Liver (tissue), 7 donors: ENCODE measurements at regions not wholly inside any gene's neighbourhood (a gene's known extent, or its start where the extent isn't known, plus 50 kb on each side); places are given as distances from the start of the nearest gene placed in this dataset.
"Not testable (repeated sequence)": the region's sequence is repeated elsewhere in the genome, so short reads cannot be mapped to it uniquely, and the experiment has no call there.

Experiments used
- DNase-seq: peaks from one replicate; pipeline ENCODE4 v3.0.0-alpha.2; 2017; ENCODE audit warnings: low spot score
- H3K27ac ChIP-seq, 2 donors: one replicate each; pipeline ENCODE4 v1.7.0; 2013; ENCODE audit warnings: inconsistent platforms in 2 of 2, low read length in 2 of 2, control low read depth in 1 of 2, low read depth in 1 of 2, mild to moderate bottlenecking in 1 of 2
- H3K27me3 ChIP-seq, 4 donors: one replicate each; pipeline versions ENCODE4 v1.6.1 to v1.7.0; 2013; ENCODE audit warnings: low read length in 3 of 4, inconsistent platforms in 1 of 4, mild to moderate bottlenecking in 1 of 4, moderate library complexity in 1 of 4; ENCODE audit not compliant: control insufficient read depth in 4 of 4, insufficient read depth in 4 of 4
- H3K36me3 ChIP-seq, 4 donors: one replicate each; pipeline versions ENCODE4 v1.6.1 to v1.7.0; 2013; ENCODE audit warnings: low read length in 3 of 4, mild to moderate bottlenecking in 3 of 4, low read depth in 1 of 4, moderate library complexity in 1 of 4; ENCODE audit not compliant: control insufficient read depth in 4 of 4, insufficient read depth in 3 of 4
- H3K4me1 ChIP-seq, 4 donors: one replicate each; pipeline versions ENCODE4 v1.6.1 to v1.7.0; 2013; ENCODE audit warnings: low read length in 3 of 4, mild to moderate bottlenecking in 3 of 4, moderate library complexity in 1 of 4; ENCODE audit not compliant: control insufficient read depth in 4 of 4, insufficient read depth in 4 of 4
- H3K4me3 ChIP-seq, 3 donors: one replicate each; pipeline versions ENCODE4 v1.6.1 to v1.7.0; 2013; ENCODE audit warnings: low read length in 3 of 3, control low read depth in 1 of 3, low read depth in 1 of 3, mild to moderate bottlenecking in 1 of 3
- H3K9ac ChIP-seq, 2 donors: one replicate each; pipeline ENCODE4 v1.7.0; 2013; ENCODE audit warnings: low read length in 2 of 2, mild to moderate bottlenecking in 2 of 2, moderate library complexity in 2 of 2, control low read depth in 1 of 2, low read depth in 1 of 2
- H3K9me3 ChIP-seq, 4 donors: one replicate each; pipeline versions ENCODE4 v1.6.1 to v1.7.0; 2013; ENCODE audit warnings: low read length in 3 of 4; ENCODE audit not compliant: control insufficient read depth in 4 of 4
- ATF3 ChIP-seq: IDR thresholded peaks from 2 replicates; pipeline ENCODE4 v1.6.1; 2016; ENCODE audit warnings: antibody characterized with exemption
- GABPA ChIP-seq, 2 donors: IDR thresholded peaks in 1 of 2; conservative IDR thresholded peaks in 1 of 2; 2 replicates each; pipeline ENCODE4 v1.6.1; 2016; ENCODE audit warnings: antibody characterized with exemption in 2 of 2, mild to moderate bottlenecking in 1 of 2, moderate library complexity in 1 of 2
- HNF4A ChIP-seq, 2 donors: conservative IDR thresholded peaks; 2 replicates each; pipeline ENCODE4 v1.6.1; 2016; ENCODE audit warnings: antibody characterized with exemption in 2 of 2, mild to moderate bottlenecking in 2 of 2
- HNF4G ChIP-seq: IDR thresholded peaks from 2 replicates; pipeline ENCODE4 v1.6.1; 2016; ENCODE audit warnings: antibody characterized with exemption
- JUND ChIP-seq, 2 donors: IDR thresholded peaks; 2 replicates each; pipeline ENCODE4 v1.6.1; 2016; ENCODE audit warnings: antibody characterized with exemption in 2 of 2
- MAX ChIP-seq: IDR thresholded peaks from 2 replicates; pipeline ENCODE4 v1.6.1; 2016; ENCODE audit warnings: antibody characterized with exemption
- RAD21 ChIP-seq, 2 donors: IDR thresholded peaks; 2 replicates each; pipeline ENCODE4 v1.6.1; 2016; ENCODE audit warnings: antibody characterized with exemption in 2 of 2, mild to moderate bottlenecking in 2 of 2
- REST ChIP-seq: IDR thresholded peaks from 2 replicates; pipeline ENCODE4 v1.6.1; 2016; ENCODE audit warnings: antibody characterized with exemption, mild to moderate bottlenecking
- RXRA ChIP-seq, 2 donors: IDR thresholded peaks; 2 replicates each; pipeline ENCODE4 v1.6.1; 2017 to 2018; ENCODE audit warnings: antibody characterized with exemption in 2 of 2, mild to moderate bottlenecking in 1 of 2
- SP1 ChIP-seq: IDR thresholded peaks from 2 replicates; pipeline ENCODE4 v1.6.1; 2018; ENCODE audit warnings: antibody characterized with exemption, mild to moderate bottlenecking
- TAF1 ChIP-seq: conservative IDR thresholded peaks from 2 replicates; pipeline ENCODE4 v1.6.1; 2016; ENCODE audit warnings: antibody characterized with exemption, mild to moderate bottlenecking
- YY1 ChIP-seq: IDR thresholded peaks from 2 replicates; pipeline ENCODE4 v1.6.1; 2016; ENCODE audit warnings: antibody characterized with exemption, mild to moderate bottlenecking
- WGBS: extraction: QIAGEN DNeasy Blood & Tissue Kit; methylation state at CpG from one replicate; pipeline ENCODE4 v1.1.7; 2013; 5-methylcytosine and 5-hydroxymethylcytosine counted together
- donor health status: healthy.
- donor health status: healthy.
- donor health status: healthy.
- donor health status: healthy.

GRCh38 chr20:19137641-19138040 is 74.8 kb upstream of the SLC24A3 start:
- Histone ChIP-seq H3K9ac (no peak overlapping the region), H3K36me3 (no peaks in the 10 kb centered on the region), H3K9me3 (peaks cover 0 to 14% (median 1%) of the 10 kb centered on the region in 4 donors), H3K4me3 (no peak overlapping the region), H3K27ac (no peak overlapping the region), H3K4me1 (no peaks in the 10 kb centered on the region), H3K27me3 (peaks cover 0 to 5% (median 0%) of the 10 kb centered on the region in 4 donors)
- DNase-seq = no peak
- TF ChIP-seq RXRA (IDR thresholded peaks at IDR 0.05) = no peak
- TF ChIP-seq SP1 = no peak
- no peak for TF ChIP-seq HNF4A (conservative IDR thresholded peaks at IDR 0.05)
- TF ChIP-seq HNF4G = no peak
- TF ChIP-seq ATF3 = no peak
- TF ChIP-seq JUND (IDR thresholded peaks at IDR 0.05) = no peak
- WGBS = 64% methylated on average over 3 of the region's 3 CpGs

- H3K4me1 ChIP-seq = no peaks in the 10 kb centered on the region
- 63% methylated on average over 1 of the region's 1 CpG for WGBS
- H3K9ac ChIP-seq = no peak overlapping the region
- H3K36me3 ChIP-seq = no peaks in the 10 kb centered on the region
- TF ChIP-seq HNF4G (no peak), REST (no peak), RXRA (IDR thresholded peaks at IDR 0.05) (no peak), YY1 (no peak), SP1 (no peak), GABPA (IDR thresholded peaks at IDR 0.05 in 1 of 2, conservative IDR thresholded peaks at IDR 0.05 in 1 of 2) (no peak), MAX (no peak), TAF1 (no peak), RAD21 (IDR thresholded peaks at IDR 0.05) (no peak)
- DNase-seq = no peak
- no peak overlapping the region for H3K4me3 ChIP-seq
- peaks cover 0 to 12% (median 1%) of the 10 kb centered on the region in 4 donors for H3K9me3 ChIP-seq
- peaks cover 0 to 5% (median 0%) of the 10 kb centered on the region in 4 donors for H3K27me3 ChIP-seq
- no peak overlapping the region for H3K27ac ChIP-seq
Measured at GRCh38 chr20:19138758-19139157, 73.7 kb upstream of the SLC24A3 start.

GRCh38 chr20:19139584-19139983 is 72.9 kb upstream of the SLC24A3 start:
- not testable (repeated sequence) for H3K27ac ChIP-seq, H3K27me3 ChIP-seq, H3K9me3 ChIP-seq, H3K36me3 ChIP-seq, H3K4me3 ChIP-seq, H3K9ac ChIP-seq, H3K4me1 ChIP-seq, DNase-seq
- WGBS = 71% methylated on average over 2 of the region's 2 CpGs
